H1 (cell line): ENCODE measurements at regions not wholly inside any gene's neighbourhood (a gene's known extent, or its start where the extent isn't known, plus 50 kb on each side); places are given as distances from the start of the nearest gene placed in this dataset.
"Not testable (repeated sequence)": the region's sequence is repeated elsewhere in the genome, so short reads cannot be mapped to it uniquely, and the experiment has no call there.

Experiments
- CTCF ChIA-PET: fragments of 300-600 bp; sonication (Branson Sonifier 250); formaldehyde crosslinking; loops from one replicate; lab custom pipeline; 2021; ENCODE audit not compliant: partially characterized antibody; lab: Charles Lee
- POLR2A ChIA-PET: fragments of 300-600 bp; sonication (Branson Sonifier 250); formaldehyde crosslinking; loops from one replicate; lab custom pipeline; 2021; ENCODE audit warnings: inconsistent platforms; ENCODE audit not compliant: partially characterized antibody; lab: Charles Lee
- DNase-seq, 2 experiments: peaks; one replicate each; pipeline versions ENCODE4 v3.0.0 to v3.0.0-alpha.2; 2010 to 2022; ENCODE audit warnings: low spot score in 2 of 2, low read depth in 1 of 2, mixed read lengths in 1 of 2
- FAIRE-seq: peaks from 2 replicates; lab custom pipeline; 2011; peaks lifted over from hg19 to GRCh38; lab: Jason Lieb, UNC
- H2AFZ ChIP-seq: 2 replicates; pipeline ENCODE4 v1.8.1; 2012; ENCODE audit warnings: low read length, inconsistent platforms
- H2AK5ac ChIP-seq: 2 replicates; pipeline ENCODE4 v1.6.1; 2013; ENCODE audit warnings: low read depth, low read length
- H2BK120ac ChIP-seq: replicated peaks from 2 replicates; pipeline ENCODE3; 2013; ENCODE audit warnings: low read depth, low read length, inconsistent platforms
- H2BK12ac ChIP-seq: 2 replicates; pipeline ENCODE4 v1.6.1; 2013; ENCODE audit warnings: low read depth, low read length
- H2BK15ac ChIP-seq: 2 replicates; pipeline ENCODE4 v1.6.1; 2013; ENCODE audit warnings: low read length
- H2BK20ac ChIP-seq: 2 replicates; pipeline ENCODE4 v1.6.1; 2013; ENCODE audit warnings: low read length
- H2BK5ac ChIP-seq: 2 replicates; pipeline ENCODE4 v1.6.1; 2013; ENCODE audit warnings: low read depth, low read length
- H3K14ac ChIP-seq: 2 replicates; pipeline ENCODE4 v1.6.1; 2013; ENCODE audit warnings: inconsistent platforms; ENCODE audit not compliant: insufficient read length
- H3K18ac ChIP-seq: 2 replicates; pipeline ENCODE4 v1.6.1; 2013; ENCODE audit warnings: low read length; ENCODE audit errors: extremely low read depth
- H3K23ac ChIP-seq: 2 replicates; pipeline ENCODE4 v1.6.1; 2013; ENCODE audit warnings: inconsistent platforms; ENCODE audit not compliant: insufficient read length
- H3K23me2 ChIP-seq: 2 replicates; pipeline ENCODE4 v1.6.1; 2013; ENCODE audit warnings: low read depth, low read length
- H3K27ac ChIP-seq: 2 replicates; pipeline ENCODE4 v1.6.1; 2011; ENCODE audit warnings: low read depth, low read length, inconsistent platforms
- H3K27me3 ChIP-seq, 4 experiments: replicated peaks in 1 of 4; 1 replicate in 1 of 4; 2 replicates in 3 of 4; pipeline versions ENCODE4 v1.6.1 to v1.8.1; 2011 to 2013; ENCODE audit warnings: low read length in 3 of 4, mild to moderate bottlenecking in 3 of 4, inconsistent platforms in 2 of 4, mixed read lengths in 2 of 4, moderate library complexity in 1 of 4; ENCODE audit not compliant: control insufficient read depth in 3 of 4, insufficient read depth in 3 of 4; ENCODE audit errors: extremely low read depth in 1 of 4
- H3K36me3 ChIP-seq, 4 experiments: 2 replicates each; pipeline versions ENCODE4 v1.6.1 to v1.8.1; 2011 to 2013; ENCODE audit warnings: mild to moderate bottlenecking in 4 of 4, low read length in 3 of 4, moderate library complexity in 2 of 4, control low read depth in 1 of 4, inconsistent platforms in 1 of 4; ENCODE audit not compliant: insufficient read depth in 4 of 4, control insufficient read depth in 2 of 4
- H3K4ac ChIP-seq: replicated peaks from 2 replicates; pipeline ENCODE3; 2013; ENCODE audit warnings: low read length, low read depth, mixed read lengths, inconsistent platforms; ENCODE audit not compliant: insufficient read length
- H3K4me1 ChIP-seq, 4 experiments: replicated peaks in 1 of 4; 1 replicate in 1 of 4; 2 replicates in 3 of 4; pipeline versions ENCODE4 v1.6.1 to v1.8.1; 2011 to 2013; ENCODE audit warnings: low read length in 3 of 4, inconsistent platforms in 2 of 4, mixed read lengths in 1 of 4; ENCODE audit not compliant: insufficient read depth in 4 of 4, control insufficient read depth in 3 of 4
- H3K4me2 ChIP-seq, 2 experiments: 2 replicates each; pipeline versions ENCODE4 v1.6.1 to v1.8.1; 2011 to 2013; ENCODE audit warnings: low read depth in 2 of 2, low read length in 2 of 2, control low read depth in 1 of 2, inconsistent platforms in 1 of 2, mild to moderate bottlenecking in 1 of 2; ENCODE audit not compliant: insufficient read depth in 1 of 2
- H3K4me3 ChIP-seq, 4 experiments: fragments of 200-600, 300-600 bp in 1 of 4; sonication (generic), shearing (Covaris generic), sonication (Bioruptor Twin) in 1 of 4; 2 replicates each; pipeline versions ENCODE4 v1.5.1 to v1.8.1; 2011 to 2016; ENCODE audit warnings: low read length in 4 of 4, low read depth in 3 of 4, control low read depth in 2 of 4, inconsistent platforms in 2 of 4, mild to moderate bottlenecking in 2 of 4, mixed read lengths in 1 of 4, moderate library complexity in 1 of 4; ENCODE audit not compliant: insufficient read depth in 2 of 4; ENCODE audit errors: extremely low read depth in 1 of 4
- H3K56ac ChIP-seq: replicated peaks from 2 replicates; pipeline ENCODE3; 2013; ENCODE audit warnings: low read depth, mild to moderate bottlenecking, mixed read lengths, low read length, inconsistent platforms; ENCODE audit not compliant: insufficient read length
- H3K79me1 ChIP-seq: 2 replicates; pipeline ENCODE4 v1.6.1; 2013; ENCODE audit warnings: low read depth, low read length, control low read depth
- H3K79me2 ChIP-seq, 2 experiments: 2 replicates each; pipeline versions ENCODE4 v1.6.1 to v1.8.1; 2012 to 2013; ENCODE audit warnings: low read length in 2 of 2, mild to moderate bottlenecking in 2 of 2, inconsistent platforms in 1 of 2; ENCODE audit not compliant: insufficient read depth in 2 of 2, control insufficient read depth in 1 of 2
- H3K9ac ChIP-seq, 4 experiments: replicated peaks in 1 of 4; 1 replicate in 1 of 4; 2 replicates in 3 of 4; pipeline versions ENCODE4 v1.6.1 to v1.8.1; 2011 to 2013; ENCODE audit warnings: low read depth in 3 of 4, low read length in 3 of 4, control low read depth in 2 of 4, mild to moderate bottlenecking in 2 of 4, moderate library complexity in 2 of 4, inconsistent platforms in 1 of 4; ENCODE audit errors: extremely low read depth in 1 of 4
- H3K9me3 ChIP-seq, 2 experiments: 2 replicates each; pipeline versions ENCODE4 v1.6.1 to v1.8.1; 2012 to 2013; ENCODE audit warnings: mild to moderate bottlenecking in 2 of 2, moderate library complexity in 2 of 2, control low read depth in 1 of 2, inconsistent platforms in 1 of 2, low read depth in 1 of 2, low read length in 1 of 2, mixed read lengths in 1 of 2; ENCODE audit not compliant: insufficient read depth in 2 of 2
- H4K20me1 ChIP-seq, 2 experiments: replicated peaks in 1 of 2; 2 replicates each; pipeline versions ENCODE3 to v1.8.1; 2011 to 2013; ENCODE audit warnings: inconsistent platforms in 2 of 2, low read length in 2 of 2, mild to moderate bottlenecking in 1 of 2; ENCODE audit not compliant: insufficient read depth in 2 of 2, control insufficient read depth in 1 of 2
- H4K5ac ChIP-seq: 2 replicates; pipeline ENCODE4 v1.6.1; 2013; ENCODE audit warnings: low read length, low read depth, mixed read lengths, inconsistent platforms; ENCODE audit not compliant: insufficient read length
- H4K8ac ChIP-seq: 2 replicates; pipeline ENCODE4 v1.8.0; 2013; ENCODE audit warnings: mild to moderate bottlenecking, moderate library complexity, low read length, inconsistent platforms; ENCODE audit not compliant: insufficient read depth; ENCODE audit errors: extremely low read depth
- H4K91ac ChIP-seq: replicated peaks from 2 replicates; pipeline ENCODE3; 2013; ENCODE audit warnings: low read length, mixed read lengths, inconsistent platforms; ENCODE audit not compliant: insufficient read length
- WGBS, 2 experiments: shearing (Covaris generic) in 1 of 2; methylation state at CpG; one replicate each; pipeline versions ENCODE4 v1.1.6 to v1.1.7; 2013 to 2015; ENCODE audit warnings: low lambda C conversion rate in 2 of 2, mixed read lengths in 2 of 2, inconsistent platforms in 1 of 2, low coverage in 1 of 2, missing lambda C conversion rate in 1 of 2; ENCODE audit not compliant: insufficient replicate concordance in 2 of 2, insufficient coverage in 1 of 2, insufficient read length in 1 of 2; ENCODE audit errors: extremely low coverage in 1 of 2, missing lambda C conversion rate in 1 of 2; 5-methylcytosine and 5-hydroxymethylcytosine counted together

DNA sequence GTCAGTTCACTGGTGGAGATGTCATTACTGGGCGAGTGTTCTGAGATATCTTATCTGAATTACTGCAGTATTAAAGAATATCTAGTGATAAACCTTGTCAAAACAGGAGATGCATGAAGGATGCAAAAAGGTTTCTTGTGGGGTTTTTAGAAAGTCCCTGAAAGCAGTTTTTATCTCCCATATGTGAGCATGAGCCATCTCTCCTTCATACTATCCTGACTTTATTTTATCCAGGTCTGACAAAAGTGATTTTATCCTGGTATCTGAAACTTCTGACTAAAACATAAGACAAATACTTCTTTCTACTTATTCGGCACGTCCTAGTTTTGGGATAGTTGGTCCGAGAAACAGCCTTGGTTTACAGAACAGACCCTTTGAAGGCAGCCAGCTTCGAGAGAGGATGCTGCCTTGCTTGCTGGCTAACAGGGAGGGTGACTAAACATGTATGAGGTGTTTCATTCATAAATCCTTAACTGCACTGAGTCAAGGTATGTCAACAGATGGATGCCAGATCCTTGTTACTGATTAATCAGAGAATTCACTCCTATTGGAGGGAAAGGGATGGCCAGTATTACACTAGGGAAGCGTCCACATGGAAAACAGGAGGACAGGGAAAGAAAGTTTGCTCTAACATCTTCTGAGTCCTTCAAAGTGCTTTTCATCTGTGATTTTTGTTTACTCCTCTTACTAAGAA is 172.8 kb upstream of the FAM240B start:
- H4K20me1 ChIP-seq, H3K79me2 ChIP-seq, H2BK15ac ChIP-seq, H2BK20ac ChIP-seq, H3K56ac ChIP-seq, H2AK5ac ChIP-seq, H3K14ac ChIP-seq, H4K5ac ChIP-seq, H3K4me3 ChIP-seq, H3K27ac ChIP-seq, H3K23ac ChIP-seq, POLR2A ChIA-PET, H3K23me2 ChIP-seq, H3K4me2 ChIP-seq, H3K18ac ChIP-seq, CTCF ChIA-PET, H4K8ac ChIP-seq, H4K91ac ChIP-seq, H3K27me3 ChIP-seq, H3K9ac ChIP-seq, H2BK120ac ChIP-seq, H3K79me1 ChIP-seq, H2BK12ac ChIP-seq, DNase-seq, H3K4me1 ChIP-seq, H3K9me3 ChIP-seq, H2AFZ ChIP-seq, H2BK5ac ChIP-seq, FAIRE-seq, H3K36me3 ChIP-seq, H3K4ac ChIP-seq: not testable (repeated sequence)
- no CpG with 5 or more reads among the region's 6 CpGs for WGBS, 2 experiments

DNA sequence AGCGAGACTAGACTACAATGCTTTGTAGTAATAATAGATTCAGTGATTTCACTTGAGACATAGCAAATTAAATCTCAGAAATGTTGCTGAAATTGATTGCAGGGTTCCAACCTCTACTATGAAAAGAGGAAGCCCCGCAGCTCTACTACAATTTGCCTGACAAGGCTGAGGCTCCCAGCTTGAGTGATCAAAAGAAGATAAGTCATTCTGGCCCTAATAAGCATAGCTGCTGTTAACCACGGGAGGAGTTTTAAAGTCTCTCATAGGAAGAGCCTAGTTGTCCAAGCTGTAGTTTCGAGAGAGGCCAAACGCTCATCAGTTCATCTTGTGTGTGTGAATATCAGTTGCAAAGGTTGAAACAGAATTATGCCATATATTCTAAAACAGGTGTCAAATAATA is 166.1 kb upstream of the FAM240B start:
- DNase-seq, H3K4ac ChIP-seq, FAIRE-seq, H3K9ac ChIP-seq, H2BK20ac ChIP-seq, H3K23me2 ChIP-seq, H3K27me3 ChIP-seq, H3K79me2 ChIP-seq, H2BK15ac ChIP-seq, CTCF ChIA-PET, H4K8ac ChIP-seq, H2BK5ac ChIP-seq, H4K5ac ChIP-seq, H2AFZ ChIP-seq, H3K4me2 ChIP-seq, H3K9me3 ChIP-seq, H3K36me3 ChIP-seq, H2BK12ac ChIP-seq, H3K4me3 ChIP-seq, H4K20me1 ChIP-seq, H3K79me1 ChIP-seq, H2BK120ac ChIP-seq, H4K91ac ChIP-seq, H3K56ac ChIP-seq, POLR2A ChIA-PET, H3K14ac ChIP-seq, H3K27ac ChIP-seq, H3K18ac ChIP-seq, H3K4me1 ChIP-seq, H3K23ac ChIP-seq, H2AK5ac ChIP-seq: not testable (repeated sequence)
- WGBS, 2 experiments = no CpG with 5 or more reads among the region's 5 CpGs
